ENCODE measurements at regions not wholly inside any gene's neighbourhood (a gene's known extent, or its start where the extent isn't known, plus 50 kb on each side); places are given as distances from the start of the nearest gene placed in this dataset.

GRCh38 chr7:113402482-113402881 is 284.1 kb upstream of the SMIM30 start:
- TF ChIP-seq, protein P1, sequence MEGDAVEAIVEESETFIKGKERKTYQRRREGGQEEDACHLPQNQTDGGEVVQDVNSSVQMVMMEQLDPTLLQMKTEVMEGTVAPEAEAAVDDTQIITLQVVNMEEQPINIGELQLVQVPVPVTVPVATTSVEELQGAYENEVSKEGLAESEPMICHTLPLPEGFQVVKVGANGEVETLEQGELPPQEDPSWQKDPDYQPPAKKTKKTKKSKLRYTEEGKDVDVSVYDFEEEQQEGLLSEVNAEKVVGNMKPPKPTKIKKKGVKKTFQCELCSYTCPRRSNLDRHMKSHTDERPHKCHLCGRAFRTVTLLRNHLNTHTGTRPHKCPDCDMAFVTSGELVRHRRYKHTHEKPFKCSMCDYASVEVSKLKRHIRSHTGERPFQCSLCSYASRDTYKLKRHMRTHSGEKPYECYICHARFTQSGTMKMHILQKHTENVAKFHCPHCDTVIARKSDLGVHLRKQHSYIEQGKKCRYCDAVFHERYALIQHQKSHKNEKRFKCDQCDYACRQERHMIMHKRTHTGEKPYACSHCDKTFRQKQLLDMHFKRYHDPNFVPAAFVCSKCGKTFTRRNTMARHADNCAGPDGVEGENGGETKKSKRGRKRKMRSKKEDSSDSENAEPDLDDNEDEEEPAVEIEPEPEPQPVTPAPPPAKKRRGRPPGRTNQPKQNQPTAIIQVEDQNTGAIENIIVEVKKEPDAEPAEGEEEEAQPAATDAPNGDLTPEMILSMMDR (IDR thresholded peaks at IDR 0.05 in 2 of 3, conservative IDR thresholded peaks at IDR 0.05 in 1 of 3; ENCODE audit: control insufficient read depth in 2 of 3, extremely low read depth in 1 of 3, insufficient read depth in 1 of 3, low read depth in 3 of 3, low read length in 3 of 3) = no peak
- TF ChIP-seq, protein P2, sequence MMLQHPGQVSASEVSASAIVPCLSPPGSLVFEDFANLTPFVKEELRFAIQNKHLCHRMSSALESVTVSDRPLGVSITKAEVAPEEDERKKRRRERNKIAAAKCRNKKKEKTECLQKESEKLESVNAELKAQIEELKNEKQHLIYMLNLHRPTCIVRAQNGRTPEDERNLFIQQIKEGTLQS (IDR thresholded peaks at IDR 0.05; ENCODE audit: borderline replicate concordance, extremely low read depth, low read depth, low read length) = no peak
- TF ChIP-seq GABPA (IDR thresholded peaks at IDR 0.05; ENCODE audit: low read depth) (no peak), RAD51 (IDR thresholded peaks at IDR 0.05) (no peak), EZH2 (IDR thresholded peaks at IDR 0.05; ENCODE audit: borderline replicate concordance, control insufficient read depth, low read depth, low read length) (no peak), GATAD2B (conservative IDR thresholded peaks at IDR 0.05; ENCODE audit: low read depth) (no peak)
- TF ChIP-seq, protein P3, sequence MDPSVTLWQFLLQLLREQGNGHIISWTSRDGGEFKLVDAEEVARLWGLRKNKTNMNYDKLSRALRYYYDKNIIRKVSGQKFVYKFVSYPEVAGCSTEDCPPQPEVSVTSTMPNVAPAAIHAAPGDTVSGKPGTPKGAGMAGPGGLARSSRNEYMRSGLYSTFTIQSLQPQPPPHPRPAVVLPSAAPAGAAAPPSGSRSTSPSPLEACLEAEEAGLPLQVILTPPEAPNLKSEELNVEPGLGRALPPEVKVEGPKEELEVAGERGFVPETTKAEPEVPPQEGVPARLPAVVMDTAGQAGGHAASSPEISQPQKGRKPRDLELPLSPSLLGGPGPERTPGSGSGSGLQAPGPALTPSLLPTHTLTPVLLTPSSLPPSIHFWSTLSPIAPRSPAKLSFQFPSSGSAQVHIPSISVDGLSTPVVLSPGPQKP (IDR thresholded peaks at IDR 0.05; ENCODE audit: low read depth, low read length) = no peak
- TF ChIP-seq, protein P4, sequence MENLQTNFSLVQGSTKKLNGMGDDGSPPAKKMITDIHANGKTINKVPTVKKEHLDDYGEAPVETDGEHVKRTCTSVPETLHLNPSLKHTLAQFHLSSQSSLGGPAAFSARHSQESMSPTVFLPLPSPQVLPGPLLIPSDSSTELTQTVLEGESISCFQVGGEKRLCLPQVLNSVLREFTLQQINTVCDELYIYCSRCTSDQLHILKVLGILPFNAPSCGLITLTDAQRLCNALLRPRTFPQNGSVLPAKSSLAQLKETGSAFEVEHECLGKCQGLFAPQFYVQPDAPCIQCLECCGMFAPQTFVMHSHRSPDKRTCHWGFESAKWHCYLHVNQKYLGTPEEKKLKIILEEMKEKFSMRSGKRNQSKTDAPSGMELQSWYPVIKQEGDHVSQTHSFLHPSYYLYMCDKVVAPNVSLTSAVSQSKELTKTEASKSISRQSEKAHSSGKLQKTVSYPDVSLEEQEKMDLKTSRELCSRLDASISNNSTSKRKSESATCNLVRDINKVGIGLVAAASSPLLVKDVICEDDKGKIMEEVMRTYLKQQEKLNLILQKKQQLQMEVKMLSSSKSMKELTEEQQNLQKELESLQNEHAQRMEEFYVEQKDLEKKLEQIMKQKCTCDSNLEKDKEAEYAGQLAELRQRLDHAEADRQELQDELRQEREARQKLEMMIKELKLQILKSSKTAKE (IDR thresholded peaks at IDR 0.05; ENCODE audit: low read depth, poor library complexity, severe bottlenecking) = no peak
